ENCODE measurements at regions not wholly inside any gene's neighbourhood (a gene's known extent, or its start where the extent isn't known, plus 50 kb on each side); places are given as distances from the start of the nearest gene placed in this dataset.
"Not testable (repeated sequence)": the region's sequence is repeated elsewhere in the genome, so short reads cannot be mapped to it uniquely, and the experiment has no call there.

DNA sequence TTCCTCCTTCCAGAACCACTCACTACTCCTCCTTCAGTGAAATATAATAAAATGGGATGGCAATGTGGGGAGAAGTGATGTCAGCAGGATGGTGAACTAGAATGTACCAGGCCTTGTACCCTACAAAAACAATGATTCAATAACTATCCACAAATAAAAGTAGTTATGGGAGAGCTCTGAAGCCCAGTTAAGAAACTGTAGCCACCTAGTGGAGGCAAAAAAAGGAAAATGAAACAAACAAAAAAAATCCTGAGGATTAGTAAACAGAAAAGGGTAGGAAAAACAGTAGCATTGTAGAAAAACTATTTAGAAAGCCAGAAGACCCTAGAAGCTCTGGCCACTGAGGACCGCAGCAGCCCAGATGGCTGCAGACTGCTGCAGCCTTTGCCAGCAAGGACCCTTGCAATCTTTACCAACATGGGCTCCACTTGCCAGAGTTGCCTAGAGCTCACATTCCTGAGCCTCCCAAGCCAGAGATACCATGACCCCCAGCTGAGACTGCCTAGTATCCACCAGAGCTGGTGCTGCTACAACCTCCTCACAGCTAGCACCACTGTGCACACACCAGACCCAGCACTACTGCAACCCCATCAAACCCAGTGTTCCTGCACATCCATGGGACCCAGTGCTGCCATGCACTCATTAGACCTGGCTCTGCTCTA lies 259.7 kb upstream of the MSX2 start:
- Histone ChIP-seq H4K20me1 (ENCODE audit: insufficient read depth, low read length) (no peaks in the 10 kb centered on the region), H3K27me3 (ENCODE audit: control insufficient read depth in 2 of 2, insufficient read depth in 2 of 2, low read length in 2 of 2) (no peaks in the 10 kb centered on the region), H3K79me2 (ENCODE audit: insufficient read depth, low read length) (no peaks in the 10 kb centered on the region), H3K27ac (ENCODE audit: low read depth in 1 of 2, low read length in 2 of 2) (no peak overlapping the region), H3K4me2 (replicated peaks; ENCODE audit: extremely low read depth, low read length, poor library complexity, severe bottlenecking) (no peak overlapping the region), H3K4me1 (ENCODE audit: control insufficient read depth in 1 of 2, insufficient read depth in 2 of 2, low read length in 2 of 2) (no peaks in the 10 kb centered on the region), H3K36me3 (replicated peaks in 1 of 2; ENCODE audit: control insufficient read depth in 1 of 2, insufficient read depth in 2 of 2, low read length in 2 of 2) (no peaks in the 10 kb centered on the region), H3K9me3 (replicated peaks in 1 of 2; ENCODE audit: control insufficient read depth in 1 of 2, insufficient read depth in 1 of 2, low read length in 2 of 2) (peaks cover 0 to 4% of the 10 kb centered on the region in 2 donors), H2AFZ (ENCODE audit: insufficient read depth, low read depth, low read length, poor library complexity, severe bottlenecking) (no peak overlapping the region), H3K9ac (ENCODE audit: insufficient read depth, low read length, poor library complexity, severe bottlenecking) (no peak overlapping the region), H3K4me3 (replicated peaks in 1 of 3; ENCODE audit: low read depth in 2 of 3, low read length in 3 of 3) (no peak overlapping the region)
- H3K9me3 Mint-ChIP-seq: peaks cover 2 to 5% (median 3%) of the 10 kb centered on the region in 7 donors
- intact Hi-C loops (cut with micrococcal nuclease): no loop called here
- no peak for DNase-seq
- H3K4me3 Mint-ChIP-seq: no peak overlapping the region
- H3K36me3 Mint-ChIP-seq: no peaks in the 10 kb centered on the region
- H3K27me3 Mint-ChIP-seq (ENCODE audit: low read depth in 3 of 3): peaks cover 1 to 4% (median 2%) of the 10 kb centered on the region in 3 donors
- no peaks in the 10 kb centered on the region for H3K4me1 Mint-ChIP-seq
- no peak overlapping the region for H3K27ac Mint-ChIP-seq
- WGBS (ENCODE audit: insufficient coverage): 100% methylated on average over 1 of the region's 1 CpG
- TF ChIP-seq, protein P1, sequence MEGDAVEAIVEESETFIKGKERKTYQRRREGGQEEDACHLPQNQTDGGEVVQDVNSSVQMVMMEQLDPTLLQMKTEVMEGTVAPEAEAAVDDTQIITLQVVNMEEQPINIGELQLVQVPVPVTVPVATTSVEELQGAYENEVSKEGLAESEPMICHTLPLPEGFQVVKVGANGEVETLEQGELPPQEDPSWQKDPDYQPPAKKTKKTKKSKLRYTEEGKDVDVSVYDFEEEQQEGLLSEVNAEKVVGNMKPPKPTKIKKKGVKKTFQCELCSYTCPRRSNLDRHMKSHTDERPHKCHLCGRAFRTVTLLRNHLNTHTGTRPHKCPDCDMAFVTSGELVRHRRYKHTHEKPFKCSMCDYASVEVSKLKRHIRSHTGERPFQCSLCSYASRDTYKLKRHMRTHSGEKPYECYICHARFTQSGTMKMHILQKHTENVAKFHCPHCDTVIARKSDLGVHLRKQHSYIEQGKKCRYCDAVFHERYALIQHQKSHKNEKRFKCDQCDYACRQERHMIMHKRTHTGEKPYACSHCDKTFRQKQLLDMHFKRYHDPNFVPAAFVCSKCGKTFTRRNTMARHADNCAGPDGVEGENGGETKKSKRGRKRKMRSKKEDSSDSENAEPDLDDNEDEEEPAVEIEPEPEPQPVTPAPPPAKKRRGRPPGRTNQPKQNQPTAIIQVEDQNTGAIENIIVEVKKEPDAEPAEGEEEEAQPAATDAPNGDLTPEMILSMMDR (IDR thresholded peaks at IDR 0.05): no peak

- DNase-seq; H3K4me2 ChIP-seq (replicated peaks; ENCODE audit: extremely low read depth, low read length, poor library complexity, severe bottlenecking); H3K4me1 Mint-ChIP-seq; H3K36me3 Mint-ChIP-seq; H3K36me3 ChIP-seq (replicated peaks in 1 of 2; ENCODE audit: control insufficient read depth in 1 of 2, insufficient read depth in 2 of 2, low read length in 2 of 2); H3K9ac ChIP-seq (ENCODE audit: insufficient read depth, low read length, poor library complexity, severe bottlenecking); H3K79me2 ChIP-seq (ENCODE audit: insufficient read depth, low read length); H3K27me3 Mint-ChIP-seq (ENCODE audit: low read depth in 3 of 3); H3K27me3 ChIP-seq (ENCODE audit: control insufficient read depth in 2 of 2, insufficient read depth in 2 of 2, low read length in 2 of 2); H2AFZ ChIP-seq (ENCODE audit: insufficient read depth, low read depth, low read length, poor library complexity, severe bottlenecking); H3K4me1 ChIP-seq (ENCODE audit: control insufficient read depth in 1 of 2, insufficient read depth in 2 of 2, low read length in 2 of 2); intact Hi-C loops (cut with micrococcal nuclease); H3K27ac ChIP-seq (ENCODE audit: low read depth in 1 of 2, low read length in 2 of 2); H3K4me3 ChIP-seq (replicated peaks in 1 of 3; ENCODE audit: low read depth in 2 of 3, low read length in 3 of 3); H3K4me3 Mint-ChIP-seq; H3K9me3 ChIP-seq (replicated peaks in 1 of 2; ENCODE audit: control insufficient read depth in 1 of 2, insufficient read depth in 1 of 2, low read length in 2 of 2); H4K20me1 ChIP-seq (ENCODE audit: insufficient read depth, low read length): not testable (repeated sequence)
- WGBS (ENCODE audit: insufficient coverage): no CpG with 5 or more reads among the region's 3 CpGs
- peak overlapping the region in 1 of 7 donors; percentile 24 for H3K27ac Mint-ChIP-seq
- peaks cover 2 to 17% (median 7%) of the 10 kb centered on the region in 7 donors for H3K9me3 Mint-ChIP-seq
These were observed 252.9 kb upstream of the MSX2 start for GRCh38 chr5:174471528-174471927.

Data from CD14-positive monocyte (primary cell).